ENCODE measurements at regions not wholly inside any gene's neighbourhood (a gene's known extent, or its start where the extent isn't known, plus 50 kb on each side); places are given as distances from the start of the nearest gene placed in this dataset.
A peak's percentile ranks its signal among the peaks of the same experiment; 100 is the strongest.
"Not testable (repeated sequence)": the region's sequence is repeated elsewhere in the genome, so short reads cannot be mapped to it uniquely, and the experiment has no call there.

- DNase-seq (ENCODE audit: low read depth) = no peak
Measured at GRCh38 chr1:9441451-9442133, 97.7 kb upstream of the SLC25A33 start.

- DNase-seq (ENCODE audit: low read depth) = peak; percentile 28
Measured at GRCh38 chr1:9442278-9442846, 96.9 kb upstream of the SLC25A33 start.

- DNase-seq (ENCODE audit: low read depth) = no peak
Measured at GRCh38 chr1:9442986-9443385, 96.3 kb upstream of the SLC25A33 start.

- DNase-seq (ENCODE audit: low read depth) = no peak
Measured at GRCh38 chr1:9443913-9444445, 95.3 kb upstream of the SLC25A33 start.

GRCh38 chr1:9444532-9444931 is 94.7 kb upstream of the SLC25A33 start:
- DNase-seq (ENCODE audit: low read depth) = no peak

GRCh38 chr1:9445081-9445480 is 94.2 kb upstream of the SLC25A33 start:
- DNase-seq (ENCODE audit: low read depth) = not testable (repeated sequence)

- no peak for DNase-seq (ENCODE audit: low read depth)
Measured at GRCh38 chr1:9447215-9447960, 91.9 kb upstream of the SLC25A33 start.

GRCh38 chr1:9448132-9449109 is 90.8 kb upstream of the SLC25A33 start:
- DNase-seq (ENCODE audit: low read depth) = no peak

- no peak for DNase-seq (ENCODE audit: low read depth)
Measured at GRCh38 chr1:9449110-9449627, 90.1 kb upstream of the SLC25A33 start.

- DNase-seq (ENCODE audit: low read depth) = no peak
Measured at GRCh38 chr1:9449976-9450696, 89.1 kb upstream of the SLC25A33 start.

- no peak for DNase-seq (ENCODE audit: low read depth)
Measured at GRCh38 chr1:9451081-9451480, 88.2 kb upstream of the SLC25A33 start.

GRCh38 chr1:9452516-9453140 is 86.6 kb upstream of the SLC25A33 start:
- DNase-seq (ENCODE audit: low read depth) = no peak

- no peak for DNase-seq (ENCODE audit: low read depth)
Measured at GRCh38 chr1:9453375-9453774, 85.9 kb upstream of the SLC25A33 start.

- DNase-seq (ENCODE audit: low read depth) = no peak
Measured at GRCh38 chr1:9453779-9454418, 85.4 kb upstream of the SLC25A33 start.

- no peak for DNase-seq (ENCODE audit: low read depth)
Measured at GRCh38 chr1:9454494-9455066, 84.7 kb upstream of the SLC25A33 start.

GRCh38 chr1:9455487-9456234 is 83.6 kb upstream of the SLC25A33 start:
- DNase-seq (ENCODE audit: low read depth) = peak; percentile 69

GRCh38 chr1:9456833-9457232 is 82.4 kb upstream of the SLC25A33 start:
- DNase-seq (ENCODE audit: low read depth) = no peak

- no peak for DNase-seq (ENCODE audit: low read depth)
Measured at GRCh38 chr1:9459816-9460407, 79.4 kb upstream of the SLC25A33 start.

Data from ELR (cell line).